Bronchial epithelial cell (primary cell): ENCODE measurements at regions not wholly inside any gene's neighbourhood (a gene's known extent, or its start where the extent isn't known, plus 50 kb on each side); places are given as distances from the start of the nearest gene placed in this dataset.

Source experiments
- DNase-seq: peaks from one replicate; pipeline ENCODE4 v3.0.0-alpha.2; 2010; ENCODE audit warnings: low read depth
- FAIRE-seq: peaks from 2 replicates; lab custom pipeline; 2011; peaks lifted over from hg19 to GRCh38; lab: Jason Lieb, UNC
- H3K27me3 ChIP-seq: 2 replicates; pipeline ENCODE4 v1.5.1; 2011; ENCODE audit warnings: low read length; ENCODE audit not compliant: control insufficient read depth, insufficient read depth
- H3K36me3 ChIP-seq: 2 replicates; pipeline ENCODE4 v1.5.1; 2011; ENCODE audit warnings: low read length; ENCODE audit not compliant: control insufficient read depth, insufficient read depth
- H3K4me3 ChIP-seq: 2 replicates; pipeline ENCODE4 v1.5.1; 2011; ENCODE audit warnings: mild to moderate bottlenecking, low read depth, low read length, control low read depth
- TF ChIP-seq, protein P1 (sequence below): IDR thresholded peaks from 2 replicates; pipeline ENCODE4 v1.5.1; 2011; ENCODE audit warnings: mild to moderate bottlenecking, moderate library complexity, low read length, control low read depth, inconsistent platforms; ENCODE audit not compliant: insufficient read depth, severe bottlenecking

DNA sequence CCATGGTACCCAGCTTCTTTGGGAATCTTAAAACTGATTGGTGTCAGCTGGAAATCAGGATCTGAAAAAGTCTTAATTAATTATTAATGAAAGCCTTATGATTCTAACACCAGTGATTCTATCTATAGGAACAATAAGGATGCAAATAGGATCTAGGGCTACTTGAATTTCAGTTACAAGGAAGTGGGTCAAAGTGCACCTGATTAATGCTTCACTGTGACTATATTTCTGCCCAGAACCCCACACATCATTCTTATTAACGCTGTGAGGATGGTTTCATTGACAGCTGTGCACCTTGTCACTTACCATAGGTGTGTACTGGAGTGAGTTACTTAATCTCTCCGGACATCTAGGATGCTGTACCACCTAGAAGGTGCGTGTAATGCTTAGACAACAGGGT is 99.8 kb upstream of the ETV3 start:
- TF ChIP-seq, protein P1, sequence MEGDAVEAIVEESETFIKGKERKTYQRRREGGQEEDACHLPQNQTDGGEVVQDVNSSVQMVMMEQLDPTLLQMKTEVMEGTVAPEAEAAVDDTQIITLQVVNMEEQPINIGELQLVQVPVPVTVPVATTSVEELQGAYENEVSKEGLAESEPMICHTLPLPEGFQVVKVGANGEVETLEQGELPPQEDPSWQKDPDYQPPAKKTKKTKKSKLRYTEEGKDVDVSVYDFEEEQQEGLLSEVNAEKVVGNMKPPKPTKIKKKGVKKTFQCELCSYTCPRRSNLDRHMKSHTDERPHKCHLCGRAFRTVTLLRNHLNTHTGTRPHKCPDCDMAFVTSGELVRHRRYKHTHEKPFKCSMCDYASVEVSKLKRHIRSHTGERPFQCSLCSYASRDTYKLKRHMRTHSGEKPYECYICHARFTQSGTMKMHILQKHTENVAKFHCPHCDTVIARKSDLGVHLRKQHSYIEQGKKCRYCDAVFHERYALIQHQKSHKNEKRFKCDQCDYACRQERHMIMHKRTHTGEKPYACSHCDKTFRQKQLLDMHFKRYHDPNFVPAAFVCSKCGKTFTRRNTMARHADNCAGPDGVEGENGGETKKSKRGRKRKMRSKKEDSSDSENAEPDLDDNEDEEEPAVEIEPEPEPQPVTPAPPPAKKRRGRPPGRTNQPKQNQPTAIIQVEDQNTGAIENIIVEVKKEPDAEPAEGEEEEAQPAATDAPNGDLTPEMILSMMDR = no peak
- H3K36me3 ChIP-seq = no peaks in the 10 kb centered on the region
- FAIRE-seq = no peak
- H3K27me3 ChIP-seq = no peaks in the 10 kb centered on the region
- H3K4me3 ChIP-seq = no peak overlapping the region
- no peak for DNase-seq

DNA sequence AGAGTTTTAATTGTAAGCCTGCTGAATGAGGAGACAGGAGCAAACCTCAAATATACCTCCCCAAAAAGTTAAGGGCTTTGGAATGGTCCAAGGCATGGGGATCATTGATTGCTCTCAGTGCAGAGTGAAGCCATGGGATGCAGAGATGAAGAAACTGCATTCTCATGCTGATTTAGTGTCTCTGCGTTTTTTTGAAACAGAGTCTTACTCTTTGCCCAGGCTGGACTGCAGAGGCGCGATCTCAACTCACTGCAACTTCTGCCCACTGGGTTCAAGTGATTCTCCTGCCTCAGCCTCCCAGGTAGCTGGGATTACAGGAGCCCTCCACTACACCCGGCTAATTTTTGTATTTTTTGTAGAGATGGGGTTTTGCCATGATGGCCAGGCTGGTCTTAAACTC is 99.3 kb upstream of the ETV3 start:
- DNase-seq (no peak), FAIRE-seq (no peak)
- Histone ChIP-seq H3K4me3 (no peak overlapping the region), H3K36me3 (no peaks in the 10 kb centered on the region), H3K27me3 (no peaks in the 10 kb centered on the region)
- TF ChIP-seq, protein P1 = no peak

DNA sequence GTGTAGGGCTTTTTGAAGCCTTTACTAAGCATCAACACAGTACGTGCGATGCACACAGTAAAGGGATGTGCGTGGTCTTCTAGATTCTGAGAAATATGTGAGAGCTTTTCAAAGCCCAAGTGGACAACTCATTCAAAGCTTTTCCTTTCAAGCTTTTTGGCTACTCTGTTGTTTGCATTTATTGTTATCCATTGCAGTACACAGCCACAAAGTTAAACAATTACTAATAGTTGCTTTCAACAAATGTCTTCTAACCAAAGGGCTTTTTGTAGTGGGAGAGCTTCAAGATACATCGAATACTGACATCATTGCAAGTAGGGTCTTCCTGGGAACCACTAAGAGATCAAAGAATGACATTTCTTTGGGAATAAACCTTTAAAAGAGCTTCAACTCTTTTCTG is 97.9 kb upstream of the ETV3 start:
- no peak for DNase-seq
- no peak for FAIRE-seq
- TF ChIP-seq, protein P1 = no peak
- no peak overlapping the region for H3K4me3 ChIP-seq
- no peaks in the 10 kb centered on the region for H3K36me3 ChIP-seq
- H3K27me3 ChIP-seq = no peaks in the 10 kb centered on the region

DNA sequence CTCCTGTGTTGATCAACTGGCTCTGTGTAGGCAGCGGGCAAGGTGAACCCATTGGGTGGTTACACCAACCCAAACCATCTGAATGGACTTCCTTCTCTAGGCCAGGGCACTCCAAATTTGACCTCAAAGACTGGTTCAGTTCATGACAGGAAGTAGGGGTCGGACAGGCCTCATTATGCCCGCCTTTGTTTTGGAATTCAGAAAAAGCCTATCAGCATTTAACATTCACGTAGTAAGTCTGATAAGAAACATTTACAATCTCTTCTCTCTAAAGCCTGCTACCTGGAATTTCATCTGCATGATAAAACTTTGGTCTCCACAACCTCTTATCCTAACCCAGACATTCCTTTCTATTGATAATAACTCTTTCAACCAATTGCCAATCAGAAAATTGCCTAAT is 97.1 kb upstream of the ETV3 start:
- DNase-seq (no peak), FAIRE-seq (no peak)
- H3K36me3 ChIP-seq = no peaks in the 10 kb centered on the region
- TF ChIP-seq, protein P1 = no peak
- H3K27me3 ChIP-seq = no peaks in the 10 kb centered on the region
- no peak overlapping the region for H3K4me3 ChIP-seq

DNA sequence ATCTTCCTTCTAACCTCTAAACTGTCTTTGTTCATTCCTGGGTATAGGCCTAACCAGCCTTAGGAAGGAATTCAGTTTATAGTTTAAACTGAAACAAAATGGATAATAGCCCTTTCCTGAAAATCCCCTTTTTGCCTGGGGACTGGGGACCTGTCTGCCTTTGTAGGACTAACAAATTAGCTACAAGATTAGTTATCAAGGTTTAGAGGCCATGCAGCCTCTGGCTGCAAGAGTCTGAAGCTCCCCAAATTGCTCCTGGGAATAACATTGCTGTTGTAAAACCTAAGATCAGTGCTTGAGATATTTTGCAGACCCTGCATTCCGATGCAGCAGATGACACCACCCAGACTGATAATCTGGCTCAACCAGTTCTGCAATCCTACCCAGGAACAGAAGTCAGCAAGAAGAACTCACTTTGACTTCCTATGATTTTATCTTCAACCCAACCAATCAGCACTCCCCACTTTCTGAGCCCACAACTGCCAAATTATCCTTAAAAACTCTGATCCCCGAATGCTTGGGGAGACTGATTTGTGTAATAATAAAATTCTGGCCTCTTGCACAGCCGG is 96.6 kb upstream of the ETV3 start:
- DNase-seq (no peak), FAIRE-seq (no peak)
- TF ChIP-seq, protein P1 = no peak
- H3K27me3 ChIP-seq = no peaks in the 10 kb centered on the region
- H3K4me3 ChIP-seq = no peak overlapping the region
- H3K36me3 ChIP-seq = no peaks in the 10 kb centered on the region

DNA sequence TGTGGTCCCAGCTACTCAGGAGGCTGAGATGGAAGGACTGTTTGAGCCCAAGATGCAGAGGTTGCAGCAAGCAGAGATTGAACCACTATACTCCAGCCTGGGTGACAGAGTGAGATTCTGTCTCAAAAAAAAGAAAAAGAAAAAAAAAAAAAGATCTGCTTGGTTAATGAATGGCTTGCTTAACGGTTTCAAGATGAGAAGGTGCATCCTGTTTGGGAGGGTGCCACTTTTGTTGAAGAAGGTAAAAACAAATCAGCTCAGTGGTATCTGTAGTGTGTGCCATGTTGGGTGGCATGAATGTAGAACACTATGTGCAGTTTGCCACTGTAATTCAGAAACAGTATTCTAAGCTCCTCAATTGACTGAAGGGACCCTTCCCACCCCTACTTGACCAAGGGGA is 94.9 kb upstream of the ETV3 start:
- no peaks in the 10 kb centered on the region for H3K27me3 ChIP-seq

More for the DNA sequence above, 94.9 kb upstream of the ETV3 start:
- TF ChIP-seq, protein P1 = no peak
- Histone ChIP-seq H3K4me3 (no peak overlapping the region), H3K36me3 (no peaks in the 10 kb centered on the region)
- DNase-seq (no peak), FAIRE-seq (no peak)
